ENCODE measurements at regions not wholly inside any gene's neighbourhood (a gene's known extent, or its start where the extent isn't known, plus 50 kb on each side); places are given as distances from the start of the nearest gene placed in this dataset.

DNA sequence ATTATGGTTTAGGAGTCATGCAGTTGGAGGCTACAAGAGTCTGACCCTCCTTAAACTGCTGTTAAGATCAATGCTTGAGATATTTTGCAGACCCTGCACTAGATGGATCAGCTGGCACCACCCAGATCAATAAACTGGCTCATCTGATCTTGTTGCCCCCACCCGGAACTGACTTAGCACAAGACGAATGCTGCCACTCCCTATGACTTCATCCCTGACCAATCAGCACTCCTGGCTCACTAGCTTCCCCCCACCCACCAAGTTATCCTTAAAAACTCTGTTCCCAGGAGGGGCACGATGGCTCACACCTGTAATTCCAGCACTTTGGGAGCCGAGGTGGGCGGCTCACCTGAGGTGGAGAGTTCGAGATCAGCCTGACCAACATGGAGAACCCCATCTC, 594.0 kb downstream of the NTRK3 start:
- ChIA-PET POLR2A (no interaction called here), CTCF (interaction anchor here (0.6 to 1.0 kb wide), 3 partner anchors 53 to 612 kb away, joined by 3 read pairs; no protein-coding TSS in a partner anchor)
- no peak for DNase-seq (ENCODE audit: unreplicated experiment)
- Mint-ChIP-seq H3K4me3 (ENCODE audit: unreplicated experiment) (no peak overlapping the region), H3K4me1 (ENCODE audit: insufficient read depth, unreplicated experiment) (peaks cover 15% of the 10 kb centered on the region), H3K27me3 (ENCODE audit: insufficient read depth, unreplicated experiment) (no peaks in the 10 kb centered on the region), H3K36me3 (ENCODE audit: insufficient read depth, unreplicated experiment) (no peaks in the 10 kb centered on the region), H3K9me3 (ENCODE audit: unreplicated experiment) (no peaks in the 10 kb centered on the region), H3K27ac (ENCODE audit: low read depth, unreplicated experiment) (no peak overlapping the region)
- no TSS peak for BruUV-seq (replicated peaks)
- intact Hi-C loops (cut with micrococcal nuclease), result loop anchor here (10.0 kb wide), 1 partner anchor 582 kb away; no protein-coding TSS in a partner anchor
- TF ChIP-seq, protein P1, sequence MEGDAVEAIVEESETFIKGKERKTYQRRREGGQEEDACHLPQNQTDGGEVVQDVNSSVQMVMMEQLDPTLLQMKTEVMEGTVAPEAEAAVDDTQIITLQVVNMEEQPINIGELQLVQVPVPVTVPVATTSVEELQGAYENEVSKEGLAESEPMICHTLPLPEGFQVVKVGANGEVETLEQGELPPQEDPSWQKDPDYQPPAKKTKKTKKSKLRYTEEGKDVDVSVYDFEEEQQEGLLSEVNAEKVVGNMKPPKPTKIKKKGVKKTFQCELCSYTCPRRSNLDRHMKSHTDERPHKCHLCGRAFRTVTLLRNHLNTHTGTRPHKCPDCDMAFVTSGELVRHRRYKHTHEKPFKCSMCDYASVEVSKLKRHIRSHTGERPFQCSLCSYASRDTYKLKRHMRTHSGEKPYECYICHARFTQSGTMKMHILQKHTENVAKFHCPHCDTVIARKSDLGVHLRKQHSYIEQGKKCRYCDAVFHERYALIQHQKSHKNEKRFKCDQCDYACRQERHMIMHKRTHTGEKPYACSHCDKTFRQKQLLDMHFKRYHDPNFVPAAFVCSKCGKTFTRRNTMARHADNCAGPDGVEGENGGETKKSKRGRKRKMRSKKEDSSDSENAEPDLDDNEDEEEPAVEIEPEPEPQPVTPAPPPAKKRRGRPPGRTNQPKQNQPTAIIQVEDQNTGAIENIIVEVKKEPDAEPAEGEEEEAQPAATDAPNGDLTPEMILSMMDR (IDR thresholded peaks at IDR 0.05; ENCODE audit: unreplicated experiment), result no peak

DNA sequence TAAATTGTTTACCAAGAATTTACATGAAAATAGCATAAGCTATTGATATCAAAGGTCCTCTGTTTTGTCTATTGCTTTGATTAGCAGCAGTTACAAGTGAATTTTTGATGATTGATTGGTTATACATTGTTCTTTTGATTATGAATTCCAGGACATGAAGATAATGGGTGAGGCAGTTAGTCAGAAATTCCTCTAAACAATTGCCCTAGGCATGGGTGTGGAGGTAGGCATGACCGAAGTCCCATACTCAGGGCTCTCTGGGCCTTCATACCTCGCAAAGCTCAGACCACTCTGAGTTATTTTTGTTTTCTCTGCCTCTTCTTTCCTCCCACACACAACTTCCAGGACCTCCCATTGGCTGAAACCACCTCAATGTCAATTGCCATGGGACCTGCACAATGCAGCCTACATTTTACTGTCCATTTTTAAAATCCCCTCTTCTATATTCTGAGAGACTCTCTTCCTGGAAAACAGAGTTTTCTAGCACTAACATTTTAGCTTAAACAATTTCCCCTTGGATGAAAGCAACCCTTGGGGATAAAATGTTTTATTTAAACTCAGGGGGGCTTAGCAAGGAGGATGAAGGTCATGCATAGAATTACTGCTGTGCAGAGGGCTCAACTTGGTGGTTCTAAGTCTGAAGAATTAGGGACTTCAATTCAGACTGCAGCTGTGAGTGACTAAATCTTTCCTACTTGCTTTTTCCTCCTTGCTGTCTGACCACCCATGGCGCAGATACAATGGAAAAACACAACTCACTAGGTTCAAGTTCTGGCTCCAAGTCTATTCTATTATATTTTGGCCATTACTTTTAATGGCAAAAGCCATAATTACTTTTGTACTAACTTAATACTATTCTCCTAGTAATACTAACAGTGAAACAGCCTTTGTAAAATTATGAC, 594.8 kb downstream of the NTRK3 start:
- no peaks in the 10 kb centered on the region for H3K9me3 Mint-ChIP-seq (ENCODE audit: unreplicated experiment)
- TF ChIP-seq, protein P1 (IDR thresholded peaks at IDR 0.05; ENCODE audit: unreplicated experiment), result no peak
- intact Hi-C loops (cut with micrococcal nuclease), result loop anchor here (10.0 kb wide), 1 partner anchor 583 kb away; no protein-coding TSS in a partner anchor
- no peaks in the 10 kb centered on the region for H3K36me3 Mint-ChIP-seq (ENCODE audit: insufficient read depth, unreplicated experiment)
- H3K4me3 Mint-ChIP-seq (ENCODE audit: unreplicated experiment), result no peak overlapping the region
- peaks cover 15% of the 10 kb centered on the region for H3K4me1 Mint-ChIP-seq (ENCODE audit: insufficient read depth, unreplicated experiment)
- ChIA-PET CTCF (interaction anchor here (0.8 to 1.3 kb wide), 3 partner anchors 11 to 274 kb away, joined by 3 read pairs; no protein-coding TSS in a partner anchor), POLR2A (no interaction called here)
- no peak for DNase-seq (ENCODE audit: unreplicated experiment)
- no peak overlapping the region for H3K27ac Mint-ChIP-seq (ENCODE audit: low read depth, unreplicated experiment)
- H3K27me3 Mint-ChIP-seq (ENCODE audit: insufficient read depth, unreplicated experiment), result no peaks in the 10 kb centered on the region
- no TSS peak for BruUV-seq (replicated peaks)

DNA sequence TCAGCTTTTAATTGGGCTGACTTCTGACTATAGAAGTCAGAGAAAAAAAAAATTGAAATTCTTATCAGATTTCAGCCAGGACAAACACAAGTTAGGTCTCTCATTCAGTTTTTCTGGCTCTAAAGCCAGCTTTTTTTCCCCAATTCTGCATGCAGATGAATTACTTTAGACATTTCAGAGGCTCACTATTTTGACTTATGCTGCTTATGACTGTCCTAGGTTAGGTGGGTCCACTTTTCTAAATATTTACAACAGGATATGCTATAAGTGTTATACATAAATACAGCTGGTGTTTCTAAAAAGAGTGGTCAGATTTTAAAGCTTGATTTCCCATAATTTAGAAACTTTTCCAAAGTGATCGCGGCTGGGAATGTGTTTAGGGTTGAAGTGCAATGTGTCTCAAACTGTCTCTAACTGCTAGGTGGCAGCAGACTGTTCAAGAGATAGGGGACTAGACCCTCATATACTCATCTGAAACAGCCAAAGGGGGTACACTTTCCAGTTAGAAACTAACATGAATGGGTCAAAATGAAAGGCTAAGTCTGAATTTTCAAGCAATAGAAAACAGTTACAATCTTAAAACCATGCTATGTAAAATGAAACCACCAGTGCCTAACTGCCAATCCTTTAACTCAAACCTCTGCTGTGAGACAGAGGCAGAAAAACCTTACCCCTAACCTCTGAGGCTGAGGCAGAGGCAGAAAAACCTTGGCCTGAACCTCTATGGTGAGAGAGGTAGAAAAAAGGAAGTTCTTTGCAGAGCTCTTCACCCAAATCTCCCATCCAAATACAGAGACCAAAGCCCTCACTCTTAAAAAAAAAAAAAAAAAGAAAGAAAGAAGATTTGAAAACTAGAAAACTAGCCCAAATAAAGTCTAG, 596.0 kb downstream of the NTRK3 start:
- Mint-ChIP-seq H3K9me3 (ENCODE audit: unreplicated experiment) (no peaks in the 10 kb centered on the region), H3K36me3 (ENCODE audit: insufficient read depth, unreplicated experiment) (no peaks in the 10 kb centered on the region), H3K4me1 (ENCODE audit: insufficient read depth, unreplicated experiment) (peaks cover 25% of the 10 kb centered on the region), H3K27me3 (ENCODE audit: insufficient read depth, unreplicated experiment) (no peaks in the 10 kb centered on the region), H3K4me3 (ENCODE audit: unreplicated experiment) (no peak overlapping the region), H3K27ac (ENCODE audit: low read depth, unreplicated experiment) (peak overlapping the region; percentile 19)
- TF ChIP-seq, protein P1 (IDR thresholded peaks at IDR 0.05; ENCODE audit: unreplicated experiment), result no peak
- no peak for DNase-seq (ENCODE audit: unreplicated experiment)
- intact Hi-C loops (cut with micrococcal nuclease), result loop anchor here (10.0 kb wide), 1 partner anchor 584 kb away; no protein-coding TSS in a partner anchor
- POLR2A ChIA-PET, result no interaction called here
- no TSS peak for BruUV-seq (replicated peaks)
- CTCF ChIA-PET, result interaction anchor here (1.3 to 1.4 kb wide), 2 partner anchors 9 to 13 kb away, joined by 3 read pairs; no protein-coding TSS in a partner anchor

DNA sequence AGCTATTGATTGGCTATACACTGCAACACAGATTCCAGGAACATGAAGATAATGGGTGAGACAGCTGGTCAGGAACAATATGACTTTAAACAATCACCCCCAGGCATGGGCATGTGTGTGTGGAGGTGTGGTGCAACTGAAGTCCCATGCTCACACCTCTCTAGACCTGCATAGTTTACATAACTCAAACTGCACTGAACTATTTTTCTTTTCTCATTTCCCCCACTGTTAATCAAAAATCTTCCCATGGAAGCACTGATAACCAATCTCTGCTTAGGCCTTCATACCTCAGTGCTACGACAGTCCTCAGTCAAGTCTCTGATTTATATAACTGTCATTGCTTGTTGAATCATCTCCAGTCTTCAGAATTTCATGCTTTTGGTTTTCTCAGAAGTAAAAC, 600.2 kb downstream of the NTRK3 start:
- no TSS peak for BruUV-seq (replicated peaks)
- Mint-ChIP-seq H3K9me3 (ENCODE audit: unreplicated experiment) (no peaks in the 10 kb centered on the region), H3K4me1 (ENCODE audit: insufficient read depth, unreplicated experiment) (peaks cover 19% of the 10 kb centered on the region), H3K27ac (ENCODE audit: low read depth, unreplicated experiment) (no peak overlapping the region), H3K4me3 (ENCODE audit: unreplicated experiment) (no peak overlapping the region), H3K27me3 (ENCODE audit: insufficient read depth, unreplicated experiment) (no peaks in the 10 kb centered on the region), H3K36me3 (ENCODE audit: insufficient read depth, unreplicated experiment) (no peaks in the 10 kb centered on the region)
- DNase-seq (ENCODE audit: unreplicated experiment), result no peak
- intact Hi-C loops (cut with micrococcal nuclease), result no loop called here
- TF ChIP-seq, protein P1 (IDR thresholded peaks at IDR 0.05; ENCODE audit: unreplicated experiment), result no peak
- CTCF ChIA-PET, result interaction anchor here (0.6 to 1.6 kb wide), 3 partner anchors 11 to 23 kb away, joined by 3 to 4 read pairs (median 3); no protein-coding TSS in a partner anchor
- POLR2A ChIA-PET, result no interaction called here

Data from MCF 10A (cell line).